Astrocyte (in vitro differentiated cells and primary cell): ENCODE measurements at regions not wholly inside any gene's neighbourhood (a gene's known extent, or its start where the extent isn't known, plus 50 kb on each side); places are given as distances from the start of the nearest gene placed in this dataset.

Experiments used
- CTCF ChIP-seq: IDR thresholded peaks from 2 replicates; pipeline ENCODE4 v1.5.1; 2011; ENCODE audit warnings: low read depth, mild to moderate bottlenecking, inconsistent platforms, low read length, moderate library complexity; ENCODE audit not compliant: insufficient read depth
- EZH2 ChIP-seq: IDR thresholded peaks from 2 replicates; pipeline ENCODE4 v1.6.1; 2012; ENCODE audit warnings: mild to moderate bottlenecking, low read length, inconsistent platforms; ENCODE audit not compliant: insufficient read depth

- no peak for TF ChIP-seq CTCF
- TF ChIP-seq EZH2: no peak
These were observed 91.4 kb upstream of the MAN1A1 start for GRCh38 chr6:119440953-119441352.
